Mucosa of rectum (tissue), 2 donors: ENCODE measurements at regions not wholly inside any gene's neighbourhood (a gene's known extent, or its start where the extent isn't known, plus 50 kb on each side); places are given as distances from the start of the nearest gene placed in this dataset.

ENCODE experiments used
- H3K27ac ChIP-seq, 2 donors: one replicate each; pipeline ENCODE4 v1.7.0; 2013; ENCODE audit warnings: inconsistent platforms in 2 of 2, low read depth in 2 of 2, low read length in 2 of 2
- H3K27me3 ChIP-seq, 2 donors: one replicate each; pipeline ENCODE4 v1.7.0; 2013; ENCODE audit warnings: low read length in 2 of 2; ENCODE audit not compliant: control insufficient read depth in 2 of 2, insufficient read depth in 2 of 2
- H3K36me3 ChIP-seq, 2 donors: one replicate each; pipeline ENCODE4 v1.7.0; 2013; ENCODE audit warnings: low read length in 2 of 2; ENCODE audit not compliant: control insufficient read depth in 2 of 2, insufficient read depth in 2 of 2
- H3K4me1 ChIP-seq, 2 donors: one replicate each; pipeline ENCODE4 v1.7.0; 2013; ENCODE audit warnings: low read length in 2 of 2, mild to moderate bottlenecking in 1 of 2; ENCODE audit not compliant: control insufficient read depth in 2 of 2, insufficient read depth in 2 of 2
- H3K4me3 ChIP-seq, 2 donors: one replicate each; pipeline ENCODE4 v1.7.0; 2013; ENCODE audit warnings: low read length in 2 of 2
- H3K9ac ChIP-seq, 2 donors: one replicate each; pipeline ENCODE4 v1.7.0; 2013; ENCODE audit warnings: low read length in 2 of 2, low read depth in 1 of 2, mild to moderate bottlenecking in 1 of 2
- H3K9me3 ChIP-seq, 2 donors: one replicate each; pipeline ENCODE4 v1.7.0; 2013; ENCODE audit warnings: low read length in 2 of 2; ENCODE audit not compliant: control insufficient read depth in 2 of 2
- donor health status: healthy.
- donor health status: Normal muscosa, but diverticular disease.

- no peaks in the 10 kb centered on the region for H3K36me3 ChIP-seq
- no peak overlapping the region for H3K9ac ChIP-seq
- H3K4me3 ChIP-seq = no peak overlapping the region
- H3K4me1 ChIP-seq = no peaks in the 10 kb centered on the region
- no peak overlapping the region for H3K27ac ChIP-seq
- no peaks in the 10 kb centered on the region for H3K27me3 ChIP-seq
- H3K9me3 ChIP-seq = no peaks in the 10 kb centered on the region
Observed at GRCh38 chr1:209349363-209350308, 233.9 kb upstream of the CAMK1G start.

GRCh38 chr1:209353053-209353452, 230.5 kb upstream of the CAMK1G start:
- no peaks in the 10 kb centered on the region for H3K9me3 ChIP-seq
- no peak overlapping the region for H3K27ac ChIP-seq
- no peaks in the 10 kb centered on the region for H3K4me1 ChIP-seq
- no peaks in the 10 kb centered on the region for H3K36me3 ChIP-seq
- H3K9ac ChIP-seq = no peak overlapping the region
- H3K27me3 ChIP-seq = no peaks in the 10 kb centered on the region
- H3K4me3 ChIP-seq = no peak overlapping the region

GRCh38 chr1:209354111-209354839, 229.2 kb upstream of the CAMK1G start:
- Histone ChIP-seq H3K9ac (no peak overlapping the region), H3K27me3 (no peaks in the 10 kb centered on the region), H3K9me3 (no peaks in the 10 kb centered on the region), H3K4me1 (no peaks in the 10 kb centered on the region), H3K36me3 (no peaks in the 10 kb centered on the region), H3K27ac (no peak overlapping the region), H3K4me3 (no peak overlapping the region)

GRCh38 chr1:209354840-209355165, 228.7 kb upstream of the CAMK1G start:
- Histone ChIP-seq H3K9me3 (no peaks in the 10 kb centered on the region), H3K4me3 (no peak overlapping the region), H3K9ac (no peak overlapping the region), H3K27me3 (no peaks in the 10 kb centered on the region), H3K27ac (no peak overlapping the region), H3K4me1 (no peaks in the 10 kb centered on the region), H3K36me3 (no peaks in the 10 kb centered on the region)

- H3K27me3 ChIP-seq = no peaks in the 10 kb centered on the region
- no peaks in the 10 kb centered on the region for H3K36me3 ChIP-seq
- no peaks in the 10 kb centered on the region for H3K9me3 ChIP-seq
- no peak overlapping the region for H3K27ac ChIP-seq
- H3K4me3 ChIP-seq = no peak overlapping the region
- H3K4me1 ChIP-seq = no peaks in the 10 kb centered on the region
- H3K9ac ChIP-seq = no peak overlapping the region
Observed at GRCh38 chr1:209355415-209355814, 228.1 kb upstream of the CAMK1G start.

GRCh38 chr1:209356976-209357377, 226.5 kb upstream of the CAMK1G start:
- no peaks in the 10 kb centered on the region for H3K4me1 ChIP-seq
- no peak overlapping the region for H3K27ac ChIP-seq
- no peak overlapping the region for H3K4me3 ChIP-seq
- H3K36me3 ChIP-seq = no peaks in the 10 kb centered on the region
- H3K9ac ChIP-seq = no peak overlapping the region
- H3K9me3 ChIP-seq = no peaks in the 10 kb centered on the region
- no peaks in the 10 kb centered on the region for H3K27me3 ChIP-seq

- no peaks in the 10 kb centered on the region for H3K27me3 ChIP-seq
- H3K36me3 ChIP-seq = no peaks in the 10 kb centered on the region
- H3K27ac ChIP-seq = no peak overlapping the region
- H3K4me3 ChIP-seq = no peak overlapping the region
- no peak overlapping the region for H3K9ac ChIP-seq
- no peaks in the 10 kb centered on the region for H3K4me1 ChIP-seq
- no peaks in the 10 kb centered on the region for H3K9me3 ChIP-seq
Observed at GRCh38 chr1:209363112-209363511, 220.4 kb upstream of the CAMK1G start.

GRCh38 chr1:209364716-209365115, 218.8 kb upstream of the CAMK1G start:
- Histone ChIP-seq H3K9me3 (no peaks in the 10 kb centered on the region), H3K4me1 (no peaks in the 10 kb centered on the region), H3K9ac (no peak overlapping the region), H3K27me3 (no peaks in the 10 kb centered on the region), H3K27ac (no peak overlapping the region), H3K4me3 (no peak overlapping the region), H3K36me3 (no peaks in the 10 kb centered on the region)

- H3K27me3 ChIP-seq = no peaks in the 10 kb centered on the region
- H3K4me1 ChIP-seq = no peaks in the 10 kb centered on the region
- no peak overlapping the region for H3K9ac ChIP-seq
- H3K36me3 ChIP-seq = no peaks in the 10 kb centered on the region
- no peaks in the 10 kb centered on the region for H3K9me3 ChIP-seq
- H3K4me3 ChIP-seq = no peak overlapping the region
- no peak overlapping the region for H3K27ac ChIP-seq
Observed at GRCh38 chr1:209367061-209367772, 216.3 kb upstream of the CAMK1G start.
